G401 (cell line): ENCODE measurements at regions not wholly inside any gene's neighbourhood (a gene's known extent, or its start where the extent isn't known, plus 50 kb on each side); places are given as distances from the start of the nearest gene placed in this dataset.

Experiments
- DNase-seq: peaks from one replicate; pipeline ENCODE4 v3.0.0-alpha.2; 2015; ENCODE audit warnings: low spot score
- in situ Hi-C: cut with HindIII; loops from 2 replicates; pipeline ENCODE4 v1.10.0; 2016; ENCODE audit warnings: low sequenced_read_pairs, mixed read lengths

- in situ Hi-C loops = no loop called here
- DNase-seq = no peak
Observed at GRCh38 chr5:1748271-1748670, 51.4 kb downstream of the MRPL36 start.

GRCh38 chr5:1747803-1748085, 51.9 kb downstream of the MRPL36 start:
- in situ Hi-C loops = no loop called here
- no peak for DNase-seq

GRCh38 chr5:1747079-1747802, 52.4 kb downstream of the MRPL36 start:
- no peak for DNase-seq

GRCh38 chr5:1746371-1747078, 53.1 kb downstream of the MRPL36 start:
- in situ Hi-C loops = no loop called here
- no peak for DNase-seq

More at GRCh38 chr5:1747079-1747802, 52.4 kb downstream of the MRPL36 start:
- in situ Hi-C loops = no loop called here

GRCh38 chr5:1745796-1746370, 53.8 kb downstream of the MRPL36 start:
- DNase-seq = no peak
- in situ Hi-C loops = no loop called here

- in situ Hi-C loops = no loop called here
- no peak for DNase-seq
Observed at GRCh38 chr5:1745123-1745795, 54.4 kb downstream of the MRPL36 start.

- in situ Hi-C loops = no loop called here
- DNase-seq = no peak
Observed at GRCh38 chr5:1744393-1745122, 55.1 kb downstream of the MRPL36 start.

- in situ Hi-C loops = no loop called here
- DNase-seq = no peak
Observed at GRCh38 chr5:1743769-1744085, 55.9 kb downstream of the MRPL36 start.

GRCh38 chr5:1743061-1743768, 56.4 kb downstream of the MRPL36 start:
- in situ Hi-C loops = no loop called here
- DNase-seq = no peak

- in situ Hi-C loops = no loop called here
- no peak for DNase-seq
Observed at GRCh38 chr5:1737790-1738405, 61.7 kb downstream of the MRPL36 start.

- no peak for DNase-seq
Observed at GRCh38 chr5:1736889-1737711, 62.5 kb downstream of the MRPL36 start.

GRCh38 chr5:1736065-1736464, 63.6 kb downstream of the MRPL36 start:
- DNase-seq = no peak
- in situ Hi-C loops = no loop called here

More at GRCh38 chr5:1736889-1737711, 62.5 kb downstream of the MRPL36 start:
- in situ Hi-C loops = no loop called here

- DNase-seq = no peak
- in situ Hi-C loops = no loop called here
Observed at GRCh38 chr5:1735320-1735970, 64.2 kb downstream of the MRPL36 start.

GRCh38 chr5:1734908-1735289, 64.7 kb downstream of the MRPL36 start:
- in situ Hi-C loops = no loop called here
- no peak for DNase-seq

- in situ Hi-C loops = no loop called here
Observed at GRCh38 chr5:1734271-1734907, 65.2 kb downstream of the MRPL36 start.

GRCh38 chr5:1733369-1733768, 66.3 kb downstream of the MRPL36 start:
- in situ Hi-C loops = no loop called here
- no peak for DNase-seq

More at GRCh38 chr5:1734271-1734907, 65.2 kb downstream of the MRPL36 start:
- DNase-seq = no peak

GRCh38 chr5:1732945-1733344, 66.7 kb downstream of the MRPL36 start:
- in situ Hi-C loops = no loop called here

More at GRCh38 chr5:1732945-1733344, 66.7 kb downstream of the MRPL36 start:
- no peak for DNase-seq
